DOHH2 (cell line): ENCODE measurements at regions not wholly inside any gene's neighbourhood (a gene's known extent, or its start where the extent isn't known, plus 50 kb on each side); places are given as distances from the start of the nearest gene placed in this dataset.

Experiments
- EZH2phosphoT487 ChIP-seq: fragments of 200-600 bp; sonication (generic); IDR thresholded peaks from 2 replicates; pipeline ENCODE4 v1.6.1; 2017; ENCODE audit warnings: borderline replicate concordance, mild to moderate bottlenecking, antibody characterized with exemption, low read length, moderate library complexity, mixed read lengths
- TF ChIP-seq, protein P1 (sequence below): fragments of 200-600 bp; sonication (generic); IDR thresholded peaks from one replicate; pipeline ENCODE4 v1.5.1; 2014; ENCODE audit warnings: antibody characterized with exemption, mild to moderate bottlenecking, low read depth, low read length; ENCODE audit not compliant: poor library complexity, severe bottlenecking

DNA sequence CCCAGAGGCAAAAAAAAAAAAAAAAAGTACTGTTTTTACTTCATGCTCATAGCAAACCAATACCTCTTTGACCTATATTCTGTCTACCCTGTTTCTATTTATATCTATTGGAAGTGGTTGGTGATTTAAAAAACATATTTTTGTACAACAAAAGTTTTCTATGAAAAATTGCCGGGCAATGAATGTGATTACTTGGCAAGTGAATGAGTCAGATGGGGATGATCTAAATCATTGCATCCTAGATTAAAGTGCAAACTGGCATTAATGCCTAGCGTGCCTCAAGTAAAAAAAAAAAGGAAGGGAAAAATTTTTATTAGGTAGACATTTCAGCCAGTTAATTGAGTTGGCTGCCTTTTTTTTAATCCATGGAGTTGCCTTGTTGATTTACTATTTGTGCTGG, 500.6 kb downstream of the KCTD12 start:
- TF ChIP-seq, protein P1, sequence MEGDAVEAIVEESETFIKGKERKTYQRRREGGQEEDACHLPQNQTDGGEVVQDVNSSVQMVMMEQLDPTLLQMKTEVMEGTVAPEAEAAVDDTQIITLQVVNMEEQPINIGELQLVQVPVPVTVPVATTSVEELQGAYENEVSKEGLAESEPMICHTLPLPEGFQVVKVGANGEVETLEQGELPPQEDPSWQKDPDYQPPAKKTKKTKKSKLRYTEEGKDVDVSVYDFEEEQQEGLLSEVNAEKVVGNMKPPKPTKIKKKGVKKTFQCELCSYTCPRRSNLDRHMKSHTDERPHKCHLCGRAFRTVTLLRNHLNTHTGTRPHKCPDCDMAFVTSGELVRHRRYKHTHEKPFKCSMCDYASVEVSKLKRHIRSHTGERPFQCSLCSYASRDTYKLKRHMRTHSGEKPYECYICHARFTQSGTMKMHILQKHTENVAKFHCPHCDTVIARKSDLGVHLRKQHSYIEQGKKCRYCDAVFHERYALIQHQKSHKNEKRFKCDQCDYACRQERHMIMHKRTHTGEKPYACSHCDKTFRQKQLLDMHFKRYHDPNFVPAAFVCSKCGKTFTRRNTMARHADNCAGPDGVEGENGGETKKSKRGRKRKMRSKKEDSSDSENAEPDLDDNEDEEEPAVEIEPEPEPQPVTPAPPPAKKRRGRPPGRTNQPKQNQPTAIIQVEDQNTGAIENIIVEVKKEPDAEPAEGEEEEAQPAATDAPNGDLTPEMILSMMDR = no peak
- no peak for TF ChIP-seq EZH2phosphoT487
